ENCODE measurements at regions not wholly inside any gene's neighbourhood (a gene's known extent, or its start where the extent isn't known, plus 50 kb on each side); places are given as distances from the start of the nearest gene placed in this dataset.

GRCh38 chr3:150299201-150299600 lies 108.9 kb upstream of the TSC22D2 start:
- TF ChIP-seq POLR2A (IDR thresholded peaks at IDR 0.05) (no peak), CTCF (IDR thresholded peaks at IDR 0.05) (no peak), POLR2AphosphoS5 (IDR thresholded peaks at IDR 0.05) (no peak), EP300 (IDR thresholded peaks at IDR 0.05) (no peak)

All from gastroesophageal sphincter (tissue), 3 donors.